ENCODE measurements at regions not wholly inside any gene's neighbourhood (a gene's known extent, or its start where the extent isn't known, plus 50 kb on each side); places are given as distances from the start of the nearest gene placed in this dataset.

- no peak for DNase-seq (ENCODE audit: low read depth, low spot score)
- H3K4me1 ChIP-seq (ENCODE audit: control insufficient read depth, insufficient read depth, low read length) = no peaks in the 10 kb centered on the region
- H3K27me3 ChIP-seq (ENCODE audit: control insufficient read depth, insufficient read depth, low read length) = no peaks in the 10 kb centered on the region
- no peaks in the 10 kb centered on the region for H3K9me3 ChIP-seq (ENCODE audit: control insufficient read depth, insufficient read depth, low read length)
- H3K27ac ChIP-seq (ENCODE audit: low read length) = no peak overlapping the region
- no CpG with 5 or more reads among the region's 2 CpGs for WGBS (ENCODE audit: insufficient coverage, insufficient read length)
- H3K4me3 ChIP-seq (ENCODE audit: low read length) = no peak overlapping the region
- H3K36me3 ChIP-seq (ENCODE audit: control insufficient read depth, insufficient read depth, low read length) = no peaks in the 10 kb centered on the region
These were observed 270.0 kb upstream of the FN1 start for GRCh38 chr2:215705771-215706361.

DNA sequence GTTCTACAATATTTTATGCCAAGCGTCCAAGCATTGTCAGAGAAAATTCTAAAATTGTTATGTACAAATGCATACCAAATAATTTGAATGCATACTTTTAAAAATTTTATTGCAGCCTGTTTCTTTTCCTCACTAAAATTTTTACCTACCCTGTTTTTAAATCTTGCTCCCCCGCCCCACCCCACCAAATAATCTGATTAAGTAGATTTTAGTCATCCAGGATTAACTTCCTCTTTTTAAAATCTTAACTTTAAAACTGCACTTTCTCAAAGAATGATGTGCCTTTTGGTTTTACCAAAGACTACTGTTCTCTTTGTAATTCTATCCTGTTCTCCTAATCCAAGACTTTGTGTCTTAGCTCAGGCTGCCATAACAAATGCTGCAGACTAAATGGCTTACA lies 269.4 kb upstream of the FN1 start:
- H3K27ac ChIP-seq (ENCODE audit: low read length) = no peak overlapping the region
- no peaks in the 10 kb centered on the region for H3K36me3 ChIP-seq (ENCODE audit: control insufficient read depth, insufficient read depth, low read length)
- no peak overlapping the region for H3K4me3 ChIP-seq (ENCODE audit: low read length)
- no peaks in the 10 kb centered on the region for H3K4me1 ChIP-seq (ENCODE audit: control insufficient read depth, insufficient read depth, low read length)
- WGBS (ENCODE audit: insufficient coverage, insufficient read length) = no CpG with 5 or more reads among the region's 2 CpGs
- H3K27me3 ChIP-seq (ENCODE audit: control insufficient read depth, insufficient read depth, low read length) = no peaks in the 10 kb centered on the region
- no peak for DNase-seq (ENCODE audit: low read depth, low spot score)
- H3K9me3 ChIP-seq (ENCODE audit: control insufficient read depth, insufficient read depth, low read length) = no peaks in the 10 kb centered on the region

GRCh38 chr2:215702116-215702902 lies 266.4 kb upstream of the FN1 start:
- DNase-seq (ENCODE audit: low read depth, low spot score) = no peak
- no peaks in the 10 kb centered on the region for H3K36me3 ChIP-seq (ENCODE audit: control insufficient read depth, insufficient read depth, low read length)
- no peaks in the 10 kb centered on the region for H3K27me3 ChIP-seq (ENCODE audit: control insufficient read depth, insufficient read depth, low read length)
- H3K4me1 ChIP-seq (ENCODE audit: control insufficient read depth, insufficient read depth, low read length) = no peaks in the 10 kb centered on the region
- no peak overlapping the region for H3K27ac ChIP-seq (ENCODE audit: low read length)
- H3K4me3 ChIP-seq (ENCODE audit: low read length) = no peak overlapping the region
- H3K9me3 ChIP-seq (ENCODE audit: control insufficient read depth, insufficient read depth, low read length) = no peaks in the 10 kb centered on the region
- no CpG with 5 or more reads among the region's 7 CpGs for WGBS (ENCODE audit: insufficient coverage, insufficient read length)

GRCh38 chr2:215699700-215700538 lies 264.1 kb upstream of the FN1 start:
- Histone ChIP-seq H3K4me1 (ENCODE audit: control insufficient read depth, insufficient read depth, low read length) (no peaks in the 10 kb centered on the region), H3K4me3 (ENCODE audit: low read length) (no peak overlapping the region), H3K27ac (ENCODE audit: low read length) (no peak overlapping the region), H3K36me3 (ENCODE audit: control insufficient read depth, insufficient read depth, low read length) (no peaks in the 10 kb centered on the region), H3K9me3 (ENCODE audit: control insufficient read depth, insufficient read depth, low read length) (no peaks in the 10 kb centered on the region), H3K27me3 (ENCODE audit: control insufficient read depth, insufficient read depth, low read length) (no peaks in the 10 kb centered on the region)
- no peak for DNase-seq (ENCODE audit: low read depth, low spot score)
- WGBS (ENCODE audit: insufficient coverage, insufficient read length) = no CpG with 5 or more reads among the region's 2 CpGs

- no peaks in the 10 kb centered on the region for H3K27me3 ChIP-seq (ENCODE audit: control insufficient read depth, insufficient read depth, low read length)
- H3K4me1 ChIP-seq (ENCODE audit: control insufficient read depth, insufficient read depth, low read length) = no peaks in the 10 kb centered on the region
- H3K9me3 ChIP-seq (ENCODE audit: control insufficient read depth, insufficient read depth, low read length) = no peaks in the 10 kb centered on the region
- no CpG with 5 or more reads among the region's 2 CpGs for WGBS (ENCODE audit: insufficient coverage, insufficient read length)
- DNase-seq (ENCODE audit: low read depth, low spot score) = no peak
- H3K36me3 ChIP-seq (ENCODE audit: control insufficient read depth, insufficient read depth, low read length) = no peaks in the 10 kb centered on the region
- no peak overlapping the region for H3K4me3 ChIP-seq (ENCODE audit: low read length)
- no peak overlapping the region for H3K27ac ChIP-seq (ENCODE audit: low read length)
These were observed 263.1 kb upstream of the FN1 start for GRCh38 chr2:215699018-215699417.

GRCh38 chr2:215698566-215698965 lies 262.7 kb upstream of the FN1 start:
- WGBS (ENCODE audit: insufficient coverage, insufficient read length) = no CpG with 5 or more reads among the region's 2 CpGs
- Histone ChIP-seq H3K36me3 (ENCODE audit: control insufficient read depth, insufficient read depth, low read length) (no peaks in the 10 kb centered on the region), H3K4me1 (ENCODE audit: control insufficient read depth, insufficient read depth, low read length) (no peaks in the 10 kb centered on the region), H3K4me3 (ENCODE audit: low read length) (no peak overlapping the region), H3K27me3 (ENCODE audit: control insufficient read depth, insufficient read depth, low read length) (no peaks in the 10 kb centered on the region), H3K9me3 (ENCODE audit: control insufficient read depth, insufficient read depth, low read length) (no peaks in the 10 kb centered on the region), H3K27ac (ENCODE audit: low read length) (no peak overlapping the region)
- DNase-seq (ENCODE audit: low read depth, low spot score) = no peak

DNA sequence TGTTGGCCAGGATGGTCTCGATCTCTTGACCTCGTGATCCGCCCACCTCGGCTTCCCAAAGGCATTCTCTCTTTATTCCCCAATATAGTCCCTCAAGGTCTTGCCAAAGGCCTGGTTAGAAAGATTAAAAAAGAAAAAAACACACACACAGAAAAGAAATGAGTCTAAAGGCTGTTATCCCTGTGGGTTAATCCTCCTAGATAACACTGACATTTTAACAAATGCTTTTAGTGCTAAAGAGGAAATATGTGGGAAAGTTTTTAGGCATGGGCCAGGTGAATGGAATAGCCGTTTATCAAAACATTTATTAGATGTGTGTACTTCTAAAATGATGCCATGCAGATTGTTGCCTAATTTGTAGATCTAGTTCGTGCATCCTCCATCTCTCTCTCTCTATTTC lies 261.6 kb upstream of the FN1 start:
- H3K4me1 ChIP-seq (ENCODE audit: control insufficient read depth, insufficient read depth, low read length) = no peaks in the 10 kb centered on the region; the same call in 1 of the 2 replicates
- no CpG with 5 or more reads among the region's 6 CpGs for WGBS (ENCODE audit: insufficient coverage, insufficient read length)
- no peaks in the 10 kb centered on the region for H3K36me3 ChIP-seq (ENCODE audit: control insufficient read depth, insufficient read depth, low read length)

DNA sequence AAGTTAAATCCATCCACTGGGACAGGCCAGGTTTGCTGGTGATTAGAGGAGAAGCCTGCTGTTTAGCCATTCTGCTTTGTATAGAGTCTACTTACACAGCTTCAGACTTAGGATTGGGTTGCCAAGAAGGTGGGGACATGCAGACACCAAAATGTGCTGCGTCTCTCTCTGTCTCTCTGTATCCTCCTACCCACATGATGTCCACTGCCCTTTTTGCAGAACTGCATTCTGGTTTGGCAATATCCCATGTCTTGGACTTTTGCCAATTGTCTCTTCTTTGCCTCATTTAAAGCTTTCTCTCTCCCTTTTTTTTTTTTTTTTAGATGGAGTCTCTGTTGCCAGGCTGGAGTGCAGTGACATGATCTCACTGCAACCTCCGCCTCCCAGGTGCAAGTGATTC lies 261.1 kb upstream of the FN1 start:
- Histone ChIP-seq H3K36me3 (ENCODE audit: control insufficient read depth, insufficient read depth, low read length) (no peaks in the 10 kb centered on the region), H3K4me3 (ENCODE audit: low read length) (no peak overlapping the region), H3K9me3 (ENCODE audit: control insufficient read depth, insufficient read depth, low read length) (no peaks in the 10 kb centered on the region), H3K27ac (ENCODE audit: low read length) (no peak overlapping the region), H3K4me1 (ENCODE audit: control insufficient read depth, insufficient read depth, low read length) (no peaks in the 10 kb centered on the region; the same call in 1 of the 2 replicates), H3K27me3 (ENCODE audit: control insufficient read depth, insufficient read depth, low read length) (no peaks in the 10 kb centered on the region)
- no CpG with 5 or more reads among the region's 2 CpGs for WGBS (ENCODE audit: insufficient coverage, insufficient read length)
- no peak for DNase-seq (ENCODE audit: low read depth, low spot score)

More for the DNA sequence above, 261.6 kb upstream of the FN1 start:
- no peak overlapping the region for H3K27ac ChIP-seq (ENCODE audit: low read length)
- no peak for DNase-seq (ENCODE audit: low read depth, low spot score)
- H3K27me3 ChIP-seq (ENCODE audit: control insufficient read depth, insufficient read depth, low read length) = no peaks in the 10 kb centered on the region
- no peak overlapping the region for H3K4me3 ChIP-seq (ENCODE audit: low read length)
- H3K9me3 ChIP-seq (ENCODE audit: control insufficient read depth, insufficient read depth, low read length) = no peaks in the 10 kb centered on the region

DNA sequence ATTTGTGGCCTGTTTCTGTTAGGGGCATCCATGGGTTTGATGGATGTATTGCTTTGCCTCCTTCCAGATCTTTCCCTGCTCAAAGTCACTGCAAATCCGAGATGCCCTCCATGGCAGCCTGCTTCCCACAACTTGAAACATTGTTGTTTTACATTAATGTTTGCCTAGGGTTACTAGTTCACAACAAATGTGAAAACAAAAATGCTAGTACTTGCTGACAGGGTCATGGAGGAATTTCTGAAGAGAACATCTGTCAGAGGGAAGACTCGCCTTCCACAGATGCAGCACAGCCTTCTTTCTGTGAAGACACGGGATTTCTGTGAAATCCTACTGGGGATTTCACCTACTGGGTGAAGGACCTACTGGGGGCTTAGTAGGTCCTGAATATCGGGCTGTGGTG lies 260.0 kb upstream of the FN1 start:
- H3K4me3 ChIP-seq (ENCODE audit: low read length) = no peak overlapping the region
- DNase-seq (ENCODE audit: low read depth, low spot score) = no peak
- H3K27ac ChIP-seq (ENCODE audit: low read length) = no peak overlapping the region
- H3K27me3 ChIP-seq (ENCODE audit: control insufficient read depth, insufficient read depth, low read length) = no peaks in the 10 kb centered on the region
- no peaks in the 10 kb centered on the region; the same call in 1 of the 2 replicates for H3K4me1 ChIP-seq (ENCODE audit: control insufficient read depth, insufficient read depth, low read length)
- H3K9me3 ChIP-seq (ENCODE audit: control insufficient read depth, insufficient read depth, low read length) = no peaks in the 10 kb centered on the region
- H3K36me3 ChIP-seq (ENCODE audit: control insufficient read depth, insufficient read depth, low read length) = no peaks in the 10 kb centered on the region
- no CpG with 5 or more reads among the region's 4 CpGs for WGBS (ENCODE audit: insufficient coverage, insufficient read length)

DNA sequence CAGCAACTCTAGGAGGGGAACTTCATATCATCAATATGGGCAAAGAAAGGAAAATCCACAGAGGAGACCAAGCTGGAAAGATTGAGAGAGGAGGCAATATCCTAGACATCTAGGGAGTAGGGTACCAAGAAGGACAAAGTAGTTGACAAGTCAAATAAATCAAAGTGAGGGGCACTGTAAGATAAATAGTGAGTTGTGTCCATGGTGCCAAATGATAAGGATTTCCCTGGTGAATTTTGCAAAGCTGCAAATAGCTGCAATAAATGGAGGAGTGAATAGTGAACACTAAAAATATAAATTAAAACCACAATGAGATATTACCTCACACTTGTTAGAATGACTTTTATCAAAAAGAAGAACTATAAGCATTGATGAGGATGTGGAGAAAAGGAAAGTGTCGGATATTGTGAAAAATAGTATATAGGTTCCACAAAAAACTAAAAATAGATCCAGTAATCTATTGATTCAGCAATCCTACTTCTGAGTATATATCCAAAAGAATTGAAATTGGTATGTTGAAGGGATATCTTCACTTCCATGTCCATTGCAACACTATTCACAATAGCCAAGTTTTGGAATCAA lies 258.2 kb upstream of the FN1 start:
- DNase-seq (ENCODE audit: low read depth, low spot score) = no peak
- Histone ChIP-seq H3K4me1 (ENCODE audit: control insufficient read depth, insufficient read depth, low read length) (no peaks in the 10 kb centered on the region; the same call in 1 of the 2 replicates), H3K27me3 (ENCODE audit: control insufficient read depth, insufficient read depth, low read length) (no peaks in the 10 kb centered on the region), H3K9me3 (ENCODE audit: control insufficient read depth, insufficient read depth, low read length) (no peaks in the 10 kb centered on the region), H3K27ac (ENCODE audit: low read length) (no peak overlapping the region), H3K36me3 (ENCODE audit: control insufficient read depth, insufficient read depth, low read length) (no peaks in the 10 kb centered on the region), H3K4me3 (ENCODE audit: low read length) (no peak overlapping the region)
- no CpG with 5 or more reads among the region's 1 CpG for WGBS (ENCODE audit: insufficient coverage, insufficient read length)

Measured in iPS DF 6.9 (cell line).